NCI-H446 (cell line): ENCODE measurements at regions not wholly inside any gene's neighbourhood (a gene's known extent, or its start where the extent isn't known, plus 50 kb on each side); places are given as distances from the start of the nearest gene placed in this dataset.

Experiments used
- DNase-seq, 2 experiments: peaks; one replicate each; lab custom pipeline; 2025; lab: John Stamatoyannopoulos, UW

- DNase-seq = no peak
These were observed 261.1 kb upstream of the GATB start for GRCh38 chr4:152021788-152022438.

- DNase-seq = no peak
These were observed 259.3 kb upstream of the GATB start for GRCh38 chr4:152020073-152020472.

- DNase-seq = no peak
These were observed 255.5 kb upstream of the GATB start for GRCh38 chr4:152016303-152016620.

GRCh38 chr4:152015597-152016302, 254.9 kb upstream of the GATB start:
- no peak for DNase-seq

DNA sequence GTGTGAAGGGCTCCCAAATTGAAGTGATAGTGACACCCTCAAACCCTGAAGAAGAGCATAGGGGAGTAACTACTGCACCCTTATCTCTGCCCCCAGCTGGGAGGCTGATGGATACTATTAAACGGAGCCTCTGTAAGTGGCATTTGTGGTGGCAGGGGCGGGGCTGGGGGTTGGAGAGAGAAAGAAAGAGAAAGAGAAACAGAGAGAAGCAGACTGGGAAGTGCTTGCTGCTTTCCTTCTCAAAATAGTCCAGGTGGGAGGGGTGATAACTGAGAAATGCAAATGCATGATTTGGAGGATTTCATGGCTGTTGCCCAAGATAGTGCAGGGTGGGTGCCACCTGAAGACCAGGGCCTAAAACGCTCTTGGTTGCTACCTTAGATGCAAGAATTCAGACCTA, 253.5 kb upstream of the GATB start:
- no peak for DNase-seq

DNA sequence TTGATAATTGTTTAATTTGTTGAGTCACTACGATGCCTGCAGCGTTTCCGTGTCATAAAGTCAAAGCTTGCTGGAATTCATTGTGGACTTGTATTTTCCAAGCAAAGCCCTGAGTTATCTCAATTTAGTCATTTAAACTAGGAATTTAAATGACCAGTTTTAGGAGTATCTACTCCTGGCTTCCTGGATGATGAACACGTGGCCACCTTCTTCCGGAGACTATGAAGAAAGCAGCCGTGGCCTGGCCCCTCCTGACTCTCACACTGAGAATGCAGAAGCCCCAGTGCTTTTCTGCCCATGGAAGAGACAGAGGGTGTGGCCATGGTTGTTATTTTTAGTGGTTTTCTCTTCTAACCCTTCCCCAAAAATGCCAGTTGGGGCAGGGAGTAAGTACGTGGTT, 250.7 kb upstream of the GATB start:
- DNase-seq = no peak

GRCh38 chr4:152010710-152011079, 249.9 kb upstream of the GATB start:
- DNase-seq = no peak

GRCh38 chr4:152009983-152010709, 249.3 kb upstream of the GATB start:
- no peak for DNase-seq

- no peak for DNase-seq
These were observed 248.3 kb upstream of the GATB start for GRCh38 chr4:152009031-152009670.

GRCh38 chr4:152007111-152007510, 246.3 kb upstream of the GATB start:
- DNase-seq = no peak

DNA sequence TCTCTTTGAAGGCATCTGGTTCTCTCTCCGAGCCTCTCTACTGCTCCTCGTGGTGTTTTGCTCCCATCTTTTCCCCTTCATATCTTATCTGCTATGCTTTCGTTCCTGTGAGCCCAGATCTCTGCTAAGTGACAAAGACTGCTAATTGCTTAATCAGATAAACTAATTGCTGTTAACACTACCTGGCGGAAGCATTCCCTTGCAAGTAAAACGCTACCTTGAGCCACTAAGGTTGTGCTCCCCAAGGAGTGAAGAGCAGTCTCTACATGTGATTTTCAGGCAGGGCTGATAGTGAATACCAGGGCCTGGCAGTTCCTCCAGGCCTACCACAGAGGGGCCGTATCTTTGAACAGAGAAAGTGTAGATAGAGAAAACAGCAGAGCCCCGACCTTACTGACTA, 244.0 kb upstream of the GATB start:
- DNase-seq = no peak

GRCh38 chr4:152000518-152000917, 239.7 kb upstream of the GATB start:
- DNase-seq = no peak

DNA sequence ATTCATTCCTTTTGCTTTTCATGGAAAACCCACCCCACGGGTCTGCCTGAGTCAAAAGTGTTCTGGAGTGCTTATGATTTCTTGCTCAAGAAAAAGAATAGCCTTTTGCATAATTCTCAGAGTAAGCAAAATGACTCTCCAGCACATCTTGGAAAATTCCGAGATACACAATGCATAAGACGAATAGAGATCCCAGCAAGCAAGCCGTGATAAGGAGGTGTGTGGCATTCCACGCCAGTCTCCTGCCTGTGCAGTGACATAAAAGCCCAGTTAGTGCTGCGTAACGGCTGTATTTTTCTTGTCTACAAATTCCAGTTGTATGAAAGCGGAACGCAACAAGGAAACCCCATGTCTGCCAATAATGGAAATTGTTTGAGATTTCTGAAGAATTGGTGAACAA, 237.9 kb upstream of the GATB start:
- DNase-seq = no peak

DNA sequence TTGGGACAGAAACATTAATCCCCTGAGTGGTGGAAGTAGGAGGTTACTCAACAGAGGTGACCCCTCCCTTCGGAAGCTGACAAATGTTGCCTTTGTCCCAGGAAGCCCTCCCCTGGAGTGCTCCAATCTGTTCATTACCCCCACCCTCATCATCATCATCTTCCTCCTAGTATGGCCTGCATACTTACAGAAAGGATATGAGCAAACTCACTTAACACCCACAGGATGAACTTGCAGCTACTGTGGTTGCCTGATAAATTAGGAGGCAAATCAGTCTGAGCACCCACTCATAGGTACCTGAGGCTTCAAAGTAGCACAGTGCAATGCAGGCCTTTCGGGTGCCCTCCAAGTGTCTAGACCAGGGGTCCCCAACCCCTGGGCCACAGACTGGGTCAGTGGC, 236.7 kb upstream of the GATB start:
- no peak for DNase-seq

GRCh38 chr4:151994429-151994828, 233.6 kb upstream of the GATB start:
- DNase-seq = no peak

DNA sequence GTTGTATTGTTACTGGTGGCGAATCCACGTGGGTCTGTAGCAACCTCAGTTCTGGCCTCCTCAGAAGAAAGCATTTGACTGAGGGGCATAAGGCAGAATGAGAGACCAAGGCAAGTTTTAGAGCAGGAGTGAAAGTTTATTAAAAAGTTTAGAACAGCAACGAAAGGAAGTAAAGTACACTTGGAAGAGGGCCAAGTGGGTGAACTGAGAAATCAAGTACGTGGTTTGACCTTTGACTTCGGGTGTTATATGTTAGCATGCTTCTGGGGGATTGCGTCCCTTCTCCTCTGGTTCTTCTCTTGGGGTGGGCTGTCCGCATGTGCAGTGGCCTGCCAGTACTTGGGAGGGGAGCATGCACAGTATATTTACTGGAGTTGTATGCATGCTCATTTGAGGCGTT, 232.7 kb upstream of the GATB start:
- DNase-seq = no peak

DNA sequence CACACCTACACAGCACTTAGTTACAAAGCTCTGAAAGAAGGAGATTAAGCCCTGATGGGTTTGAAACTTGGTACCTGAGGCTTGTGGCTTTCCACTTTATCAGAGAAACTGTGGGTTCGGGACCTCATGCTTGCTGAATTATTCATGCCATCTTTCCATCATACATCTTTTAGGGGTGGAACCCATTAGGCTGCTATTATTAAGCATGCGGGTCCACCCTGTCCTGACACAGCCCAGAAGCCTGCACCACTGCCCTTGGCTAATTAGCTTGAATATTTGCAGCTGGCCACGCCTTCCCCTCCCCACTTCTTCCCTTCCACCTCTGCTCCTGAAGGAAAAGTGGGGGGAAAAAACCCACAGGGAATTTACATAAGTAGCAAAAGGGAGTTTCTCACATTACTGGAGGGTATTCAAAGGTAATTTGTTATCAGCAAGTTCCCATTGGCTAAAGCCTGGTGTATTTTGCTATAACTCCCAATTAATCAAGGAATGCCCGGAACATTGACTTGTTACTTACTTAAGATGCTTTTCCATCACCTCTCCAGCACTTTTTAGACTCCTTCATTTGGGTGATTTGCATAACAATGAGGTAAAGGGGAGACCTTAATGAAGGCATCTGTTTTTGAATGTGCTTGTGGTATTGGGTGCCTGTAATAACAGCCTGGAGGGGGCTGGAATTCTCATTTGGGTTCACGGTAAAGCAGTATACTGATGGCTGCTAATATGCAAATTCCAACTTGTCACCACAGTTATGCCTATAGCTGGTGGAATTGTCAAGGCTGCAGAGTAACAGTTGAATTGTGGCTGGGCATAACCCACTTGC, 231.7 kb upstream of the GATB start:
- DNase-seq = no peak

DNA sequence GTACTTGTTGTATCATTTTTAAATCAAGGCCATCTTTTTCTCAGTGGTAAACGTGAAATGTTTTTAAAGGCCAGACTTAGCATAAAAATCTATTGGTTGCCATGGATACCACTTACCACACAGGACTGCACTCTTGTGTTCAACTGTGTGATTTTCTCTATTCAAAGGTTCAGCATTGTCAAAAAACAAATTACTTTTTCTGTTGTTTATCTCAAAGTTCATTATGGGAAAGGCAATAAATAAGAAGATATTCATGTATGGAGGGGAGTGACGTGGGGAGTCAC, 231.0 kb upstream of the GATB start:
- no peak for DNase-seq

- DNase-seq = no peak
These were observed 230.4 kb upstream of the GATB start for GRCh38 chr4:151991001-151991883.

GRCh38 chr4:151990201-151990600, 229.4 kb upstream of the GATB start:
- no peak for DNase-seq

- DNase-seq = no peak
These were observed 227.8 kb upstream of the GATB start for GRCh38 chr4:151988591-151988990.
